ENCODE measurements at regions not wholly inside any gene's neighbourhood (a gene's known extent, or its start where the extent isn't known, plus 50 kb on each side); places are given as distances from the start of the nearest gene placed in this dataset.

- TF ChIP-seq POLR2A (IDR thresholded peaks at IDR 0.05; ENCODE audit: extremely low read depth, insufficient read length): no peak
- TF ChIP-seq CTCF (IDR thresholded peaks at IDR 0.05; ENCODE audit: low read depth, low read length): no peak
These were observed 160.8 kb upstream of the PITRM1 start for GRCh38 chr10:3333426-3333825.
